ENCODE measurements at regions not wholly inside any gene's neighbourhood (a gene's known extent, or its start where the extent isn't known, plus 50 kb on each side); places are given as distances from the start of the nearest gene placed in this dataset.

- no peaks in the 10 kb centered on the region for H3K4me1 ChIP-seq
- H3K9me3 ChIP-seq, result peaks cover 0 to 8% of the 10 kb centered on the region in 2 donors
- H3K4me3 ChIP-seq, result no peak overlapping the region
- no peak for TF ChIP-seq CTCF (IDR thresholded peaks at IDR 0.05)
- no peak overlapping the region for H3K27ac ChIP-seq
- no peak for DNase-seq (ENCODE audit: low spot score in 2 of 2)
- intact Hi-C loops (cut with DNase I), result no loop called here
- no peaks in the 10 kb centered on the region for H3K36me3 ChIP-seq
- H3K27me3 ChIP-seq, result no peaks in the 10 kb centered on the region
These were observed 315.7 kb downstream of the KCTD12 start for GRCh38 chr13:76570510-76570971.

- H3K27me3 ChIP-seq, result no peaks in the 10 kb centered on the region
- intact Hi-C loops (cut with DNase I), result no loop called here
- no peak for TF ChIP-seq CTCF (IDR thresholded peaks at IDR 0.05)
- no peaks in the 10 kb centered on the region for H3K9me3 ChIP-seq
- H3K4me3 ChIP-seq, result no peak overlapping the region
- DNase-seq (ENCODE audit: low spot score in 2 of 2), result no peak
- H3K27ac ChIP-seq, result no peak overlapping the region
- H3K4me1 ChIP-seq, result no peaks in the 10 kb centered on the region
- H3K36me3 ChIP-seq, result no peaks in the 10 kb centered on the region
These were observed 329.6 kb downstream of the KCTD12 start for GRCh38 chr13:76556627-76557026.

DNA sequence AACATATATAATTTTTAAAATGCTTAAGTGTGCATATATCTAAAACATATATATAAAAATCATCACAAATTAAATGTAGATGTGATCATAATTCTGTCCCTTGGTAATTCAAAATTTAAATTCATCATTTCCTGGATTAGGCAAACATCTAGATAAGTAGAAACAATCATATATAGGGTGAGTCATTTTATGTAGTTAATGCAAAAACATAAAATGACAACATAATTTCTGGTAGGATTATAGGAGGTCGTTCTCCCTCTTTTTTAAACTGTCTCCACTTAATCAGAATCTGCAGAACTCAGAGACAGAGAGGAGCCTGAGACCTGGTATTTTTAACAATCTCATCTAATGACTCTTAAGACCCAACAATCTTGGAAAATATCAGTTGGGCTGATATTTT lies 333.4 kb downstream of the KCTD12 start:
- intact Hi-C loops (cut with DNase I), result no loop called here
- Histone ChIP-seq H3K36me3 (no peaks in the 10 kb centered on the region), H3K4me3 (no peak overlapping the region), H3K27me3 (no peaks in the 10 kb centered on the region), H3K27ac (no peak overlapping the region), H3K4me1 (no peaks in the 10 kb centered on the region), H3K9me3 (no peaks in the 10 kb centered on the region)
- DNase-seq (ENCODE audit: low spot score in 2 of 2), result no peak
- no peak for TF ChIP-seq CTCF (IDR thresholded peaks at IDR 0.05)

DNA sequence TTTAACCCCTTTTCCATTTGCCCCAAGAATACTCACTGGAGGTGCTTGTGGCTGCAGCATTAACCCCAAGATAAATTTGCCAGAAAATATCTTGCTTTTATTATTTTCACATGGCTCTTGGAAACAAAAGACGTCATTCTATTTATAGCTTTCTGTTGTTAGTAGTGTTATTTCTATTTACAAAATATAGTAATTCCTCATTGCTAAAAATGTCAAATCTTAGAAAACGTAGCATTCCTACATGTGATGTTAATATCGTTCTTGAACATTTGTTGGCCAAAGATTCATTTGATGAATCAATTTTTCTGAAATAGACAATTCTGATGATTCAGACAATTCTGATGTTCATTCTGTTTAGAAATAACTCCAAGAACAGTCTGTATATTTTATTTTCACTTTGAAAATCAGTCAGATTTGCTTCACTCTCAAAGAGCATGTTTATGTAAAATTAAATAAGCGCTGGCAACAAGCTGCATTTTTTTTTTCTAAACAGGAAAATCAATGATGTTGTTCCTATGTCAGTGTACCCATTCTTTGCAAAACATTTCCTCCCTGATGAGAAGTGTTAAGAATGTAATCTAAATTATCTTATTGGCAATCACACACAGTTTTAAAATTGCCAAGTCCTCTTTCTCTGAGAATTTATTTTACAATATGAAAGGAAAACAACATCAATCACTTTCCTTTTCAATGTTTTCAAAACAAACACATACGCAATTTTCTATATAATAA lies 334.0 kb downstream of the KCTD12 start:
- Histone ChIP-seq H3K27ac (no peak overlapping the region), H3K9me3 (no peaks in the 10 kb centered on the region)

DNA sequence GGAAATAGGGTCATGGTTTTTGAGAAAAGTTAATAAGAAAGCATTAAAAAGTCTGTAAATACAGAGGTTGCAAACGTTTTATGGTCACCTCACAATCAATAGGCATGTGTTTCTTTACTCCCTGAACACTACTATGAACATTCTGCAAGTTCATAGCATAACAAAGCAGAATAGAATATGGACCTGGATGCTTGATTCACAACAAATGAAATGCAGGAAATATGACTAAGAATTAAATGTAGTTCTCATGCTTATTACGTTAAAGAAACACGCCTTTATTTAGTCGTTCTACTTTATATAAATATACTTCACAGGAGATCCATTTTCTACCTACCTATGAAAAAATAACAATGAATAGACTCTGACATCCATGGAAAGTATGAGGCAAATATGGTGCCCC lies 344.0 kb downstream of the KCTD12 start:
- no peak overlapping the region for H3K27ac ChIP-seq
- H3K36me3 ChIP-seq, result no peaks in the 10 kb centered on the region
- H3K27me3 ChIP-seq, result no peaks in the 10 kb centered on the region
- intact Hi-C loops (cut with DNase I), result no loop called here
- DNase-seq (ENCODE audit: low spot score in 2 of 2), result no peak
- TF ChIP-seq CTCF (IDR thresholded peaks at IDR 0.05), result no peak
- H3K4me1 ChIP-seq, result no peaks in the 10 kb centered on the region
- no peak overlapping the region for H3K4me3 ChIP-seq
- no peaks in the 10 kb centered on the region for H3K9me3 ChIP-seq

More for the DNA sequence above, 334.0 kb downstream of the KCTD12 start:
- DNase-seq (ENCODE audit: low spot score in 2 of 2), result no peak
- H3K4me3 ChIP-seq, result no peak overlapping the region
- TF ChIP-seq CTCF (IDR thresholded peaks at IDR 0.05), result no peak
- intact Hi-C loops (cut with DNase I), result no loop called here
- no peaks in the 10 kb centered on the region for H3K36me3 ChIP-seq
- no peaks in the 10 kb centered on the region for H3K27me3 ChIP-seq
- H3K4me1 ChIP-seq, result no peaks in the 10 kb centered on the region

Measured in ascending aorta (tissue), 2 donors.